ENCODE measurements at regions not wholly inside any gene's neighbourhood (a gene's known extent, or its start where the extent isn't known, plus 50 kb on each side); places are given as distances from the start of the nearest gene placed in this dataset.
"Not testable (repeated sequence)": the region's sequence is repeated elsewhere in the genome, so short reads cannot be mapped to it uniquely, and the experiment has no call there.

GRCh38 chr15:101965353-101965752, 153.4 kb downstream of the OR4F15 start:
- H3K27me3 ChIP-seq (ENCODE audit: control insufficient read depth, insufficient read depth, low read length); H3K4me1 Mint-ChIP-seq; ATAC-seq; H3K4me3 ChIP-seq (ENCODE audit: low read length); H3K27ac Mint-ChIP-seq; H3K9me3 Mint-ChIP-seq; DNase-seq; H3K27me3 Mint-ChIP-seq (ENCODE audit: low read depth in 2 of 2); H3K36me3 Mint-ChIP-seq; H3K4me3 Mint-ChIP-seq; H3K9me3 ChIP-seq (ENCODE audit: control insufficient read depth, insufficient read depth, low read length); H3K4me1 ChIP-seq (ENCODE audit: control insufficient read depth, insufficient read depth, low read length); H3K27ac ChIP-seq (ENCODE audit: low read length); intact Hi-C loops (cut with micrococcal nuclease); H3K36me3 ChIP-seq (ENCODE audit: control insufficient read depth, insufficient read depth, low read length): not testable (repeated sequence)
- WGBS (ENCODE audit: insufficient coverage): 92% methylated on average over 2 of the region's 2 CpGs

DNA sequence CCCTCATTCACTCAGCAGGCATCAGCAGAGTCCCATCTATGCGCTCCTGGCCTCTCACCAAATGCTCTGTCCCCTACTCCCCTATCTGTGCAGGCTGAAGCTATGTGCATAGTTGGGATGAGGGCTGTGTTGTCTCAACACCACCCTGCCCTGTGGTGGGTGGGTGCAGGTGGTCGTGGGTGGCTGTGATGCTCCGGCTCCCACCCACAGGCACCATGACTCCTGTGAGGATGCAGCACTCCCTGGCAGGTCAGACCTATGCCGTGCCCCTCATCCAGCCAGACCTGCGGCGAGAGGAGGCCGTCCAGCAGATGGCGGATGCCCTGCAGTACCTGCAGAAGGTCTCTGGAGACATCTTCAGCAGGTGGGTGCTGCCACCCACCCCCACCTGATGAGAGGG, 153.9 kb downstream of the OR4F15 start:
- H3K4me1 ChIP-seq (ENCODE audit: control insufficient read depth, insufficient read depth, low read length); H3K9me3 Mint-ChIP-seq; H3K36me3 Mint-ChIP-seq; H3K4me3 ChIP-seq (ENCODE audit: low read length); H3K27me3 ChIP-seq (ENCODE audit: control insufficient read depth, insufficient read depth, low read length); H3K27ac Mint-ChIP-seq; ATAC-seq; H3K27me3 Mint-ChIP-seq (ENCODE audit: low read depth in 2 of 2); H3K4me1 Mint-ChIP-seq; H3K36me3 ChIP-seq (ENCODE audit: control insufficient read depth, insufficient read depth, low read length); H3K27ac ChIP-seq (ENCODE audit: low read length); intact Hi-C loops (cut with micrococcal nuclease); H3K9me3 ChIP-seq (ENCODE audit: control insufficient read depth, insufficient read depth, low read length); H3K4me3 Mint-ChIP-seq: not testable (repeated sequence)
- 100% methylated on average over 6 of the region's 8 CpGs for WGBS (ENCODE audit: insufficient coverage)
- peak in 1 of 2 donors; percentile 12 for DNase-seq

GRCh38 chr15:101967364-101967763, 155.4 kb downstream of the OR4F15 start:
- H3K9me3 ChIP-seq (ENCODE audit: control insufficient read depth, insufficient read depth, low read length); H3K4me1 ChIP-seq (ENCODE audit: control insufficient read depth, insufficient read depth, low read length); H3K27me3 Mint-ChIP-seq (ENCODE audit: low read depth in 2 of 2); H3K36me3 ChIP-seq (ENCODE audit: control insufficient read depth, insufficient read depth, low read length); H3K4me1 Mint-ChIP-seq; H3K9me3 Mint-ChIP-seq; H3K4me3 Mint-ChIP-seq; H3K36me3 Mint-ChIP-seq; ATAC-seq; intact Hi-C loops (cut with micrococcal nuclease); H3K27ac Mint-ChIP-seq; H3K27me3 ChIP-seq (ENCODE audit: control insufficient read depth, insufficient read depth, low read length); H3K27ac ChIP-seq (ENCODE audit: low read length); H3K4me3 ChIP-seq (ENCODE audit: low read length); DNase-seq: not testable (repeated sequence)
- WGBS (ENCODE audit: insufficient coverage): no CpG with 5 or more reads among the region's 5 CpGs

DNA sequence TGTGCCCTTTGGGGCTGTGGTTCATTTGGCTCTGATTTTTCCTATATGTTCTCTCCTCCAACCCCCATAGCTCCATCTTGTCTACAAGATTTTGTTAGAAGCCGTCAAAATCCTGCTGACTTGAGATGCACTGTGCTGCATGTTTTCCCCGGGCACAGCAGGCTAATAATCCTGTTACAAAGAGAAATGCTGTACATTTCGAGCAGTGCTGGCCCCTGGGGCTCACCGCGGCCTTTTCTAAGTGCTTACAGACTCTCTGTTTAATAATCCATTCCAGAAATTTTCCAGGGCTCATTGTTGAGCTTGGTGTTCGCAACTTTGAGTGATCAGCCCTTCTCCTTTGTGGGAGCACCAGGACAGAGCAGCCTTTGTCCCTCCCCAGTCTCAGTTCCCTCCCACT, 158.6 kb downstream of the OR4F15 start:
- H3K27ac ChIP-seq (ENCODE audit: low read length); intact Hi-C loops (cut with micrococcal nuclease): not testable (repeated sequence)

DNA sequence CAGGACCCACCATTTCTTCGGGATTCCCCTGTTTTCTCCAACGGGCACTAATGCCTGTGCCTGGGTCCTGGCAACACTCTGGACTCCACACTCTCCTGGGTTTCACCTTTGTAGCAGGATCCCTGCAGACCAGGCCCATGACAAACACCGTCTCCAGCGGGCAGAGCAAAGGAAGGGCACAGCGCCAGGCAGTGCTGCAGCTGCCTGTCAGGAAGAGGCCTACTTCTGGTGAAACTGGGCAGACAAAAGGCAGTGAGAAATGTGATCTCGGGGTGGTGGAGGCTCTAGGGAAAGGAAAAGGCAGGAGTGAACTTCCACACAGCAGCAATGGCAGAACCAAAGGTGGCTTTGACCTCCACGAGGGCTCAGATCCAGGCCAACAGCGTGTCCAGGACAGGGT, 165.3 kb downstream of the OR4F15 start:
- H3K4me3 ChIP-seq (ENCODE audit: low read length); H3K4me1 Mint-ChIP-seq; ATAC-seq; H3K27ac ChIP-seq (ENCODE audit: low read length); H3K9me3 ChIP-seq (ENCODE audit: control insufficient read depth, insufficient read depth, low read length); H3K27me3 ChIP-seq (ENCODE audit: control insufficient read depth, insufficient read depth, low read length); H3K9me3 Mint-ChIP-seq; H3K4me1 ChIP-seq (ENCODE audit: control insufficient read depth, insufficient read depth, low read length); intact Hi-C loops (cut with micrococcal nuclease); H3K27me3 Mint-ChIP-seq (ENCODE audit: low read depth in 2 of 2); H3K36me3 ChIP-seq (ENCODE audit: control insufficient read depth, insufficient read depth, low read length); H3K36me3 Mint-ChIP-seq; H3K27ac Mint-ChIP-seq; H3K4me3 Mint-ChIP-seq; DNase-seq: not testable (repeated sequence)
- no CpG with 5 or more reads among the region's 8 CpGs for WGBS (ENCODE audit: insufficient coverage)

More for the DNA sequence above, 158.6 kb downstream of the OR4F15 start:
- not testable (repeated sequence) for H3K27me3 Mint-ChIP-seq (ENCODE audit: low read depth in 2 of 2); H3K27me3 ChIP-seq (ENCODE audit: control insufficient read depth, insufficient read depth, low read length); H3K4me3 ChIP-seq (ENCODE audit: low read length); H3K9me3 ChIP-seq (ENCODE audit: control insufficient read depth, insufficient read depth, low read length); H3K4me1 Mint-ChIP-seq; ATAC-seq; H3K4me3 Mint-ChIP-seq; H3K36me3 ChIP-seq (ENCODE audit: control insufficient read depth, insufficient read depth, low read length); H3K9me3 Mint-ChIP-seq; DNase-seq; H3K4me1 ChIP-seq (ENCODE audit: control insufficient read depth, insufficient read depth, low read length); H3K27ac Mint-ChIP-seq; H3K36me3 Mint-ChIP-seq
- 83% methylated on average over 2 of the region's 6 CpGs for WGBS (ENCODE audit: insufficient coverage)

DNA sequence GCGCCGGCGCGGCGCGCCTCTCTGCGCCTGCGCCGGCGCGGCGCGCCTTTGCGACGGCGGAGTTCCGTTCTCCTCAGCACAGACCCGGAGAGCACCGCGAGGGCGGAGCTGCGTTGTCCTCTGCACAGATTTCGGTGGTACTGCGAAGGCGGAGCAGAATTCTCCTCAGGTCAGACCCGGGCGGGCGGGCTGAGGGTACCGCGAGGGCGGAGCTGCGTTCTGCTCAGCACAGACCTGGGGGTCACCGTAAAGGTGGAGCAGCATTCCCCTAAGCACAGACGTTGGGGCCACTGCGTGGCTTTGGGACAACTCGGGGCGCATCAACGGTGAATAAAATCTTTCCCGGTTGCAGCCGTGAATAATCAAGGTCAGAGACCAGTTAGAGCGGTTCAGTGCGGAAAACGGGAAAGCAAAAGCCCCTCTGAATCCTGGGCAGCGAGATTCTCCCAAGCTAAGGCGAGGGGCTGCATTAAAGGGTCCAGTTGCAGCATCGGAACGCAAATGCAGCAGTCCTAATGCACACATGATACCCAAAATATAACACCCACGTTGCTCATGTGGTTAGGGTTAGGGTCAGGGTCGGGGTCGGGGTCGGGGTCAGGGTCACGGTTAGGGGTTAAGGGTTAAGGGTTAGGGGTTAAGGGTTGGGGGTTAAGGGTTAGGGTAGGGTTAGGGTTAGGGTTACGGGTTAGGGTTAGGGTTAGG, 168.4 kb downstream of the OR4F15 start:
- H3K36me3 ChIP-seq (ENCODE audit: control insufficient read depth, insufficient read depth, low read length); H3K9me3 Mint-ChIP-seq; H3K4me1 Mint-ChIP-seq; H3K9me3 ChIP-seq (ENCODE audit: control insufficient read depth, insufficient read depth, low read length); H3K36me3 Mint-ChIP-seq; H3K27me3 ChIP-seq (ENCODE audit: control insufficient read depth, insufficient read depth, low read length); H3K27ac ChIP-seq (ENCODE audit: low read length); H3K4me3 Mint-ChIP-seq; H3K4me3 ChIP-seq (ENCODE audit: low read length); intact Hi-C loops (cut with micrococcal nuclease); H3K27me3 Mint-ChIP-seq (ENCODE audit: low read depth in 2 of 2); H3K4me1 ChIP-seq (ENCODE audit: control insufficient read depth, insufficient read depth, low read length); H3K27ac Mint-ChIP-seq: not testable (repeated sequence)
- WGBS (ENCODE audit: insufficient coverage): 84% methylated on average over 53 of the region's 53 CpGs
- ATAC-seq: peak; percentile 31 to 61 (median 35)
- DNase-seq: peak; percentile 24 to 32

All from natural killer cell (primary cell).